SU-DHL-6 (cell line): ENCODE measurements at regions not wholly inside any gene's neighbourhood (a gene's known extent, or its start where the extent isn't known, plus 50 kb on each side); places are given as distances from the start of the nearest gene placed in this dataset.

Experiments used
- H2AFZ ChIP-seq: fragments of 200-600 bp; sonication (generic); 2 replicates; pipeline ENCODE4 v1.6.1; 2014; ENCODE audit warnings: low read depth, mild to moderate bottlenecking, moderate library complexity, mixed read lengths, antibody characterized with exemption, low read length; ENCODE audit not compliant: severe bottlenecking
- H3F3A ChIP-seq: fragments of 200-600 bp; shearing (Covaris generic); 2 replicates; pipeline ENCODE4 v1.6.0; 2016; ENCODE audit warnings: antibody characterized with exemption, mild to moderate bottlenecking; ENCODE audit not compliant: insufficient read depth
- H3K27ac ChIP-seq: fragments of 200-600 bp; sonication (generic); 2 replicates; pipeline ENCODE4 v1.5.1; 2016; ENCODE audit warnings: low read depth, mild to moderate bottlenecking, low read length, moderate library complexity, mixed read lengths
- H3K27me3 ChIP-seq: fragments of 200-600 bp; sonication (generic), shearing (Covaris generic); 2 replicates; pipeline ENCODE4 v1.6.0; 2014; ENCODE audit warnings: mild to moderate bottlenecking, low read length
- H3K36me3 ChIP-seq: fragments of 200-600 bp; sonication (generic); 2 replicates; pipeline ENCODE4 v1.6.1; 2014; ENCODE audit warnings: mild to moderate bottlenecking, low read length, mixed read lengths
- H3K4me2 ChIP-seq: fragments of 300-600, 200-600 bp; shearing (Covaris generic), sonication (generic); 2 replicates; pipeline ENCODE4 v1.6.0; 2014; ENCODE audit warnings: low read length, low read depth, mild to moderate bottlenecking; ENCODE audit not compliant: poor library complexity, severe bottlenecking
- H3K4me3 ChIP-seq: fragments of 200-600 bp; sonication (generic); 2 replicates; pipeline ENCODE4 v1.5.1; 2014; ENCODE audit warnings: antibody characterized with exemption, low read length, mild to moderate bottlenecking, mixed read lengths; ENCODE audit not compliant: insufficient read depth, poor library complexity, severe bottlenecking
- H3K79me2 ChIP-seq: fragments of 200-600 bp; sonication (generic); 2 replicates; pipeline ENCODE4 v1.6.1; 2014; ENCODE audit warnings: mild to moderate bottlenecking, low read length, moderate library complexity; ENCODE audit not compliant: insufficient read depth
- H3K9ac ChIP-seq: fragments of 200-600 bp; sonication (generic); 2 replicates; pipeline ENCODE4 v1.7.0; 2014; ENCODE audit warnings: mild to moderate bottlenecking, low read length
- H3K9me2 ChIP-seq: fragments of 200-600 bp; sonication (generic); replicated peaks from 2 replicates; pipeline ENCODE4 v1.6.1; 2014; ENCODE audit warnings: low read length; ENCODE audit not compliant: insufficient read depth
- H3K9me3 ChIP-seq: fragments of 200-600 bp; sonication (generic); 2 replicates; pipeline ENCODE4 v1.6.1; 2014; ENCODE audit warnings: low read length, mixed read lengths; ENCODE audit not compliant: insufficient read depth
- H4K20me1 ChIP-seq: fragments of 200-600 bp; sonication (generic); 2 replicates; pipeline ENCODE4 v1.6.1; 2014; ENCODE audit warnings: low read depth, mild to moderate bottlenecking, antibody characterized with exemption, low read length, moderate library complexity, mixed read lengths
- EZH2phosphoT487 ChIP-seq: fragments of 200-600 bp; sonication (generic), shearing (Covaris generic); conservative IDR thresholded peaks from 2 replicates; pipeline ENCODE4 v1.6.1; 2018; ENCODE audit warnings: mild to moderate bottlenecking, antibody characterized with exemption, low read length, moderate library complexity, mixed read lengths
- TF ChIP-seq, protein P1 (sequence below): fragments of 200-600 bp; sonication (generic); IDR thresholded peaks from one replicate; pipeline ENCODE4 v1.5.1; 2017; ENCODE audit warnings: antibody characterized with exemption, mild to moderate bottlenecking, low read length, moderate library complexity; ENCODE audit not compliant: insufficient read depth, poor library complexity, severe bottlenecking

- H3K9ac ChIP-seq, result peak overlapping the region; percentile 85
- no peak for TF ChIP-seq EZH2phosphoT487
- H3K36me3 ChIP-seq, result peaks cover 9% of the 10 kb centered on the region; the same call in 1 of the 2 replicates
- no peaks in the 10 kb centered on the region for H3K27me3 ChIP-seq
- H3F3A ChIP-seq, result peaks cover 66% of the 10 kb centered on the region
- H3K9me2 ChIP-seq, result no peaks in the 10 kb centered on the region
- no peaks in the 10 kb centered on the region; the same call in 1 of the 2 replicates for H4K20me1 ChIP-seq
- peak overlapping the region; percentile 99 for H3K27ac ChIP-seq
- peak overlapping the region; percentile 78 for H3K4me2 ChIP-seq
- H2AFZ ChIP-seq, result no peak overlapping the region
- H3K4me3 ChIP-seq, result no peak overlapping the region
- H3K9me3 ChIP-seq, result no peaks in the 10 kb centered on the region
- H3K79me2 ChIP-seq, result 0 out of 2 replicates have a peak, but pooled peaks cover 7% of the 10 kb centered on the region
These were observed 328.3 kb downstream of the TMEM121 start for GRCh38 chr14:105854600-105855245.

GRCh38 chr14:105855246-105855892, 329.0 kb downstream of the TMEM121 start:
- Histone ChIP-seq H3K9ac (peak overlapping the region; percentile 85), H3K79me2 (peaks cover 9% of the 10 kb centered on the region)

DNA sequence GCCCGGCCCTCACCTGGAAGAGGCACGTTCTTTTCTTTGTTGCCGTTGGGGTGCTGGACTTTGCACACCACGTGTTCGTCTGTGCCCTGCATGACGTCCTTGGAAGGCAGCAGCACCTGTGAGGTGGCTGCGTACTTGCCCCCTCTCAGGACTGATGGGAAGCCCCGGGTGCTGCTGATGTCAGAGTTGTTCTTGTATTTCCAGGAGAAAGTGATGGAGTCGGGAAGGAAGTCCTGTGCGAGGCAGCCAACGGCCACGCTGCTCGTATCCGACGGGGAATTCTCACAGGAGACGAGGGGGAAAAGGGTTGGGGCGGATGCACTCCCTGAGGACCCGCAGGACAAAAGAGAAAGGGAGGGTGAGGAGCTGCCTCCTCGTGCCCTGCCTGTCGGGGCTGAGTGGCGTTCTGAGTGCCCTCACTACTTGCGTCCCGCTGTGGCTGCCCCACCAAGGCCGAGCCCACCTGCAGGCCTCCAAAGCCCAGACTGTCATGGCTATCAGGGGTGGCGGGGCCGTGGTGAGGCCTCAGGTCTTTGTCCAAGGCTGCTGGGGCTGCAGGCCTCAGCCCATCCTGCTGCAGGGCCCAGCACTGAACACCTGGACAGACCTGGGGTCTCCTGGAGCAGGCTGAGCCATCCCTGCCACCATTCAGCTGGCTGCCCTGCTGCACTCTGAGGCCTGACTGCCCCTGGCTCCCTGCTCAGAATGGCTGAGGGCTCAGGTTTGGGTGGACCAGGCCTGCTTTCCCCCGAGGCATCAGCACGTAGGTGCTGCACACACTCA, 329.7 kb downstream of the TMEM121 start:
- H4K20me1 ChIP-seq, result no peaks in the 10 kb centered on the region; the same call in 1 of the 2 replicates

More at GRCh38 chr14:105855246-105855892, 329.0 kb downstream of the TMEM121 start:
- TF ChIP-seq EZH2phosphoT487, result no peak
- TF ChIP-seq, protein P1, sequence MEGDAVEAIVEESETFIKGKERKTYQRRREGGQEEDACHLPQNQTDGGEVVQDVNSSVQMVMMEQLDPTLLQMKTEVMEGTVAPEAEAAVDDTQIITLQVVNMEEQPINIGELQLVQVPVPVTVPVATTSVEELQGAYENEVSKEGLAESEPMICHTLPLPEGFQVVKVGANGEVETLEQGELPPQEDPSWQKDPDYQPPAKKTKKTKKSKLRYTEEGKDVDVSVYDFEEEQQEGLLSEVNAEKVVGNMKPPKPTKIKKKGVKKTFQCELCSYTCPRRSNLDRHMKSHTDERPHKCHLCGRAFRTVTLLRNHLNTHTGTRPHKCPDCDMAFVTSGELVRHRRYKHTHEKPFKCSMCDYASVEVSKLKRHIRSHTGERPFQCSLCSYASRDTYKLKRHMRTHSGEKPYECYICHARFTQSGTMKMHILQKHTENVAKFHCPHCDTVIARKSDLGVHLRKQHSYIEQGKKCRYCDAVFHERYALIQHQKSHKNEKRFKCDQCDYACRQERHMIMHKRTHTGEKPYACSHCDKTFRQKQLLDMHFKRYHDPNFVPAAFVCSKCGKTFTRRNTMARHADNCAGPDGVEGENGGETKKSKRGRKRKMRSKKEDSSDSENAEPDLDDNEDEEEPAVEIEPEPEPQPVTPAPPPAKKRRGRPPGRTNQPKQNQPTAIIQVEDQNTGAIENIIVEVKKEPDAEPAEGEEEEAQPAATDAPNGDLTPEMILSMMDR, result no peak
- H3K4me3 ChIP-seq, result peak overlapping the region; percentile 56
- peaks cover 61% of the 10 kb centered on the region for H3F3A ChIP-seq
- peaks cover 10% of the 10 kb centered on the region for H3K36me3 ChIP-seq
- no peaks in the 10 kb centered on the region; the same call in 1 of the 2 replicates for H4K20me1 ChIP-seq
- H3K9me2 ChIP-seq, result no peaks in the 10 kb centered on the region
- peak overlapping the region; percentile 99 for H3K27ac ChIP-seq
- no peaks in the 10 kb centered on the region for H3K9me3 ChIP-seq
- peak overlapping the region; percentile 78 for H3K4me2 ChIP-seq
- H3K27me3 ChIP-seq, result no peaks in the 10 kb centered on the region
- no peak overlapping the region for H2AFZ ChIP-seq

More for the DNA sequence above, 329.7 kb downstream of the TMEM121 start:
- peak overlapping the region; percentile 78 for H3K4me2 ChIP-seq
- H3F3A ChIP-seq, result peaks cover 66% of the 10 kb centered on the region
- peak overlapping the region; percentile 99 for H3K27ac ChIP-seq
- no peaks in the 10 kb centered on the region for H3K27me3 ChIP-seq
- peak overlapping the region; percentile 85 for H3K9ac ChIP-seq
- peak overlapping the region; percentile 56 for H3K4me3 ChIP-seq
- peaks cover 17% of the 10 kb centered on the region for H3K36me3 ChIP-seq
- H3K9me2 ChIP-seq, result no peaks in the 10 kb centered on the region
- TF ChIP-seq EZH2phosphoT487, result no peak
- TF ChIP-seq, protein P1, result no peak
- H2AFZ ChIP-seq, result no peak overlapping the region
- H3K9me3 ChIP-seq, result no peaks in the 10 kb centered on the region
- H3K79me2 ChIP-seq, result peaks cover 16% of the 10 kb centered on the region
